ENCODE measurements at regions not wholly inside any gene's neighbourhood (a gene's known extent, or its start where the extent isn't known, plus 50 kb on each side); places are given as distances from the start of the nearest gene placed in this dataset.

DNA sequence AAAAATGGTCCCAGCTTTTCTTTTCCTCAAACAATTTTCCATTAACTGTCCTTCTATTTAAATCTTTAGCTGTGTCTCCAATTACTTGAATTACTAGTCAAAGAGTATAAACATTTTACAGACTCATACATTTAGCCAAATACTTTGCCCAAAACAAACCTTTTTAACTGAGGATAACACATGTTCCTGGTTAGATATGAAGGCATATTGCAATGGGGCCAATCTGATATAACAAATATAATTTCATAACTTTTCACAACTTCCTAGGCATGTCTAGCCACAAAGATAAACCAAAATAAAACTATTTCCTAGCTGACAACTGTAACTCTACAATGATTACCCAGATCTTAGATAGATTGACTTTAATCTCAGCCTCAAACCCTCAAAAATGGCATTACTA, 247.5 kb upstream of the ZNF521 start:
- TF ChIP-seq NFIC (IDR thresholded peaks at IDR 0.05) (no peak), TCF12 (IDR thresholded peaks at IDR 0.05; ENCODE audit: low read depth) (no peak), CREB1 (IDR thresholded peaks at IDR 0.05; ENCODE audit: low read depth) (no peak), TAF1 (IDR thresholded peaks at IDR 0.05; ENCODE audit: low read depth) (no peak), EP300 (IDR thresholded peaks at IDR 0.05; ENCODE audit: borderline replicate concordance) (no peak), ZBTB7A (IDR thresholded peaks at IDR 0.05; ENCODE audit: low read depth) (no peak), YY1 (IDR thresholded peaks at IDR 0.05; ENCODE audit: low read depth) (no peak), TEAD4 (IDR thresholded peaks at IDR 0.05) (no peak), REST (IDR thresholded peaks at IDR 0.05; ENCODE audit: low read depth) (no peak), RAD21 (IDR thresholded peaks at IDR 0.05; ENCODE audit: low read depth) (no peak), MAX (IDR thresholded peaks at IDR 0.05) (no peak), FOXM1 (IDR thresholded peaks at IDR 0.05; ENCODE audit: borderline replicate concordance, low read depth) (no peak), CEBPB (IDR thresholded peaks at IDR 0.05) (no peak), EGR1 (IDR thresholded peaks at IDR 0.05) (no peak)
- TF ChIP-seq, protein P1, sequence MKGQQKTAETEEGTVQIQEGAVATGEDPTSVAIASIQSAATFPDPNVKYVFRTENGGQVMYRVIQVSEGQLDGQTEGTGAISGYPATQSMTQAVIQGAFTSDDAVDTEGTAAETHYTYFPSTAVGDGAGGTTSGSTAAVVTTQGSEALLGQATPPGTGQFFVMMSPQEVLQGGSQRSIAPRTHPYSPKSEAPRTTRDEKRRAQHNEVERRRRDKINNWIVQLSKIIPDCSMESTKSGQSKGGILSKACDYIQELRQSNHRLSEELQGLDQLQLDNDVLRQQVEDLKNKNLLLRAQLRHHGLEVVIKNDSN (IDR thresholded peaks at IDR 0.05): no peak

GRCh38 chr18:25597476-25597875, 245.5 kb upstream of the ZNF521 start:
- TF ChIP-seq, protein P1 (IDR thresholded peaks at IDR 0.05): no peak
- TF ChIP-seq EGR1 (IDR thresholded peaks at IDR 0.05): no peak
- no peak for TF ChIP-seq NFIC (IDR thresholded peaks at IDR 0.05)

GRCh38 chr18:25595274-25596060, 243.5 kb upstream of the ZNF521 start:
- no peak for TF ChIP-seq ZBTB7A (IDR thresholded peaks at IDR 0.05; ENCODE audit: low read depth)
- no peak for TF ChIP-seq TAF1 (IDR thresholded peaks at IDR 0.05; ENCODE audit: low read depth)
- no peak for TF ChIP-seq CEBPB (IDR thresholded peaks at IDR 0.05)
- TF ChIP-seq FOXM1 (IDR thresholded peaks at IDR 0.05; ENCODE audit: borderline replicate concordance, low read depth): no peak
- no peak for TF ChIP-seq NFIC (IDR thresholded peaks at IDR 0.05)
- TF ChIP-seq, protein P1 (IDR thresholded peaks at IDR 0.05): no peak
- no peak for TF ChIP-seq YY1 (IDR thresholded peaks at IDR 0.05; ENCODE audit: low read depth)
- no peak for TF ChIP-seq TCF12 (IDR thresholded peaks at IDR 0.05; ENCODE audit: low read depth)
- TF ChIP-seq EP300 (IDR thresholded peaks at IDR 0.05; ENCODE audit: borderline replicate concordance): no peak
- TF ChIP-seq REST (IDR thresholded peaks at IDR 0.05; ENCODE audit: low read depth): no peak
- TF ChIP-seq MAX (IDR thresholded peaks at IDR 0.05): no peak
- no peak for TF ChIP-seq EGR1 (IDR thresholded peaks at IDR 0.05)
- TF ChIP-seq TEAD4 (IDR thresholded peaks at IDR 0.05): no peak

DNA sequence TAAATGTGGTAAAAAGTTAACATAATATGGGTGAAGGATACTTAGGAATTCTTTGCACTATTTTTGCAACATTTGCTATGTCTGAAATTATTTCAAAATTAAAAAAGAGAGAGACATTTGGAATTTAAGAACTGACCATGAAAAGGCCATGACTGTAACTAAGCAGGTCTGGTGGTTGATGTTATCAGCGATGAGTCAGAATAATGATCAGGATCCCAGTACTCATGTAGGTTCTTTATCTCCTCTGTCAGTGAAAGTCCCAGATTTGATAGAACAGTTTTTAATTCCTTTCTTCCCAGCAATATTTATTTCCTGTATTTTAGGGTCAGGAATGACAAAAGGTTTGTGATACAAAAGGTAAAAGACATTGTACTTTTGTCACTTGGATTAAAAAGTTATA, 242.4 kb upstream of the ZNF521 start:
- no peak for TF ChIP-seq MAX (IDR thresholded peaks at IDR 0.05)
- TF ChIP-seq CEBPB (IDR thresholded peaks at IDR 0.05): no peak
- TF ChIP-seq TEAD4 (IDR thresholded peaks at IDR 0.05): no peak
- no peak for TF ChIP-seq RAD21 (IDR thresholded peaks at IDR 0.05; ENCODE audit: low read depth)
- TF ChIP-seq REST (IDR thresholded peaks at IDR 0.05; ENCODE audit: low read depth): no peak
- TF ChIP-seq ZBTB7A (IDR thresholded peaks at IDR 0.05; ENCODE audit: low read depth): no peak
- TF ChIP-seq, protein P1 (IDR thresholded peaks at IDR 0.05): no peak
- TF ChIP-seq CREB1 (IDR thresholded peaks at IDR 0.05; ENCODE audit: low read depth): no peak
- no peak for TF ChIP-seq TCF12 (IDR thresholded peaks at IDR 0.05; ENCODE audit: low read depth)
- TF ChIP-seq TAF1 (IDR thresholded peaks at IDR 0.05; ENCODE audit: low read depth): no peak
- no peak for TF ChIP-seq YY1 (IDR thresholded peaks at IDR 0.05; ENCODE audit: low read depth)

Data from Ishikawa (cell line).